OCI-LY3 (cell line): ENCODE measurements at regions not wholly inside any gene's neighbourhood (a gene's known extent, or its start where the extent isn't known, plus 50 kb on each side); places are given as distances from the start of the nearest gene placed in this dataset.

Experiments
- H2AFZ ChIP-seq: fragments of 200-600, 300-600 bp; shearing (Covaris generic); 2 replicates; pipeline ENCODE4 v1.6.0; 2014; ENCODE audit warnings: antibody characterized with exemption, low read depth, low read length
- H3K27ac ChIP-seq: fragments of 200-600, 300-600 bp; sonication (generic); 2 replicates; pipeline ENCODE4 v1.5.1; 2014; ENCODE audit warnings: mild to moderate bottlenecking, low read length, moderate library complexity, mixed read lengths
- H3K27me3 ChIP-seq: fragments of 200-600, 300-600 bp; sonication (generic); 2 replicates; pipeline ENCODE4 v1.6.1; 2014; ENCODE audit warnings: low read depth, low read length, mixed read lengths
- H3K36me3 ChIP-seq: fragments of 200-600, 300-600 bp; sonication (generic); replicated peaks from 2 replicates; pipeline ENCODE3; 2014; ENCODE audit warnings: low read depth, low read length, mixed read lengths
- H3K4me1 ChIP-seq: fragments of 300-600, 200-600 bp; sonication (generic); 2 replicates; pipeline ENCODE4 v1.6.1; 2014; ENCODE audit warnings: low read length, mixed read lengths
- H3K4me2 ChIP-seq: fragments of 200-600, 300-600 bp; sonication (generic); 2 replicates; pipeline ENCODE4 v1.6.1; 2014; ENCODE audit warnings: low read length, mixed read lengths
- H3K4me3 ChIP-seq: fragments of 300-600, 200-600 bp; sonication (generic); 2 replicates; pipeline ENCODE4 v1.5.1; 2014; ENCODE audit warnings: antibody characterized with exemption, mild to moderate bottlenecking, low read length, moderate library complexity
- H3K79me2 ChIP-seq: fragments of 300-600, 200-600 bp; shearing (Covaris generic); 2 replicates; pipeline ENCODE4 v1.6.1; 2014; ENCODE audit warnings: mild to moderate bottlenecking, low read length, mixed read lengths
- H3K9ac ChIP-seq: fragments of 300-600, 200-600 bp; shearing (Covaris generic); 2 replicates; pipeline ENCODE4 v1.6.0; 2014; ENCODE audit warnings: mild to moderate bottlenecking, low read length, moderate library complexity
- H3K9me3 ChIP-seq: fragments of 200-600, 300-600 bp; shearing (Covaris generic); 2 replicates; pipeline ENCODE4 v1.6.1; 2014; ENCODE audit warnings: low read length, mixed read lengths; ENCODE audit not compliant: insufficient read depth
- H4K20me1 ChIP-seq: fragments of 200-600, 300-600 bp; sonication (generic); 2 replicates; pipeline ENCODE4 v1.6.1; 2016; ENCODE audit warnings: low read length, mixed read lengths; ENCODE audit not compliant: insufficient read depth
- EZH2phosphoT487 ChIP-seq: fragments of 200-600 bp; shearing (Covaris generic); IDR thresholded peaks from 2 replicates; pipeline ENCODE4 v1.6.1; 2018; ENCODE audit warnings: antibody characterized with exemption, mixed run types, low read depth
- TF ChIP-seq, protein P1 (sequence below): fragments of 200-600, 300-600 bp; sonication (generic); IDR thresholded peaks from 2 replicates; pipeline ENCODE4 v1.5.1; 2014; ENCODE audit warnings: antibody characterized with exemption, low read length, low read depth

DNA sequence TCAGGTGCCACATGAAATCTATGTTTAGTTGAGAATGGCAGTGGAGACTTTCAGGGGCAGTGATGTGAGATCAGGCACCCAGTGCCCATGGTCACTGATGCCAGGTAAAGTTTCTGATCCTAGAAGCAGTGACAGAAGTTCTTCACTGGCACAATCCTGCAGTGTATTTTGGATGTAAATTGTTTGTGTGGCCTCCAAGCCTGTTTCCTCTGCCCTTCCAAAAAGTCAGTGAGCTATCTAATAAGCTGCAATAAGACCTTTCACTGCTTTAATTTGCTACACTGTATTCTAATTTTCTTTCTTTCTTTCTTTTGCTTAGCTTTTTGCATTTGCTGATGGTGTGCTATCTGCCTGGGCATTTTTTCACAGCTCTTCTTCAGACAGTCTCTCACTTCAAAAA, 1348.6 kb downstream of the ADGRL3 start:
- no peak overlapping the region for H2AFZ ChIP-seq
- no peak overlapping the region for H3K9ac ChIP-seq
- no peaks in the 10 kb centered on the region for H3K27me3 ChIP-seq
- no peaks in the 10 kb centered on the region for H4K20me1 ChIP-seq
- no peak overlapping the region for H3K4me3 ChIP-seq
- no peak overlapping the region for H3K4me2 ChIP-seq
- no peaks in the 10 kb centered on the region for H3K9me3 ChIP-seq
- TF ChIP-seq, protein P1, sequence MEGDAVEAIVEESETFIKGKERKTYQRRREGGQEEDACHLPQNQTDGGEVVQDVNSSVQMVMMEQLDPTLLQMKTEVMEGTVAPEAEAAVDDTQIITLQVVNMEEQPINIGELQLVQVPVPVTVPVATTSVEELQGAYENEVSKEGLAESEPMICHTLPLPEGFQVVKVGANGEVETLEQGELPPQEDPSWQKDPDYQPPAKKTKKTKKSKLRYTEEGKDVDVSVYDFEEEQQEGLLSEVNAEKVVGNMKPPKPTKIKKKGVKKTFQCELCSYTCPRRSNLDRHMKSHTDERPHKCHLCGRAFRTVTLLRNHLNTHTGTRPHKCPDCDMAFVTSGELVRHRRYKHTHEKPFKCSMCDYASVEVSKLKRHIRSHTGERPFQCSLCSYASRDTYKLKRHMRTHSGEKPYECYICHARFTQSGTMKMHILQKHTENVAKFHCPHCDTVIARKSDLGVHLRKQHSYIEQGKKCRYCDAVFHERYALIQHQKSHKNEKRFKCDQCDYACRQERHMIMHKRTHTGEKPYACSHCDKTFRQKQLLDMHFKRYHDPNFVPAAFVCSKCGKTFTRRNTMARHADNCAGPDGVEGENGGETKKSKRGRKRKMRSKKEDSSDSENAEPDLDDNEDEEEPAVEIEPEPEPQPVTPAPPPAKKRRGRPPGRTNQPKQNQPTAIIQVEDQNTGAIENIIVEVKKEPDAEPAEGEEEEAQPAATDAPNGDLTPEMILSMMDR: no peak
- TF ChIP-seq EZH2phosphoT487: no peak
- H3K27ac ChIP-seq: no peak overlapping the region
- H3K36me3 ChIP-seq: no peaks in the 10 kb centered on the region
- H3K4me1 ChIP-seq: no peaks in the 10 kb centered on the region
- no peaks in the 10 kb centered on the region for H3K79me2 ChIP-seq

DNA sequence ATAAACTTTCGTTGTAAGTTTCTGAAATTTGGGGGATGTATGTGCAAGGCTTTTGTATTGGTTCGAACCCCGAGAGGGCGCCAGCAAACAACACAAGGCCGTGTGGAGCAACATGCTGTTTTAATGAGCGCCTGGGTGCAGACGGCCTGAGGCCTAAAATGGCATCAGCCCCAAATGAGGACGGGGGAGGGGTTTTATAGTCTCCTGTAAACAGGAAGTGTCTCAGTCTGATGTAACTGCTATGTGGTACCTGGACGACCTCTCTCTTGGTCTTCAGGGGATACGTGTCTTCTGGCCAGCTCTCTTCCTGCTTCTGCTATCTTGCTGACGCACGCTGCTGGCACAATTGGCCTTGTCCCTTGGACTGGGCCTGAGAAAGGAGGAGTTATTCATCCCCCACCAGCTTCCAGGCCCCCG, 1348.0 kb downstream of the ADGRL3 start:
- no peaks in the 10 kb centered on the region for H3K79me2 ChIP-seq
- no peaks in the 10 kb centered on the region for H3K9me3 ChIP-seq
- no peak overlapping the region for H2AFZ ChIP-seq
- no peak overlapping the region for H3K9ac ChIP-seq
- no peaks in the 10 kb centered on the region for H3K27me3 ChIP-seq
- H3K4me2 ChIP-seq: no peak overlapping the region
- H3K36me3 ChIP-seq: no peaks in the 10 kb centered on the region
- TF ChIP-seq EZH2phosphoT487: no peak
- TF ChIP-seq, protein P1: no peak
- no peak overlapping the region for H3K4me3 ChIP-seq
- no peaks in the 10 kb centered on the region for H3K4me1 ChIP-seq
- no peak overlapping the region for H3K27ac ChIP-seq
- no peaks in the 10 kb centered on the region for H4K20me1 ChIP-seq

DNA sequence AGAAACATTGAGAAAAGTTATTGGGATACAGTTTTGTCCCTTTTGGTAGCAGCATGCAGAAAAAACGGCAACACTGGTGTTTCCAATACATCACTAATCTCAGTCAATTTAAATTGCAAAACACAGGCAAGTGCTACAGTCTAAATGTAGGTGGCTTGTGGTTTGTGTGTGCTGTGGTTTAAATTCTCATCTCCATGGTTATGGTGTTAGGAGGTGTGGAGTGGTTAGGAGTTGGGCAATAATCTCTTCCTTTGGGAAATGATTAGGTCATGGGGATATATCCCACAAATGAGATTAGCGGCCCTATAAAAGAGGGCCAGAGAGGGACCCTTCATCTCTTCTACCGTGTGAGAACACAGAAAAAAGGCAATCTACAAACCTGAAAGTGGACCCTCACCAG, 1344.3 kb downstream of the ADGRL3 start:
- Histone ChIP-seq H3K9ac (no peak overlapping the region), H3K27me3 (no peaks in the 10 kb centered on the region), H3K4me2 (no peak overlapping the region)

DNA sequence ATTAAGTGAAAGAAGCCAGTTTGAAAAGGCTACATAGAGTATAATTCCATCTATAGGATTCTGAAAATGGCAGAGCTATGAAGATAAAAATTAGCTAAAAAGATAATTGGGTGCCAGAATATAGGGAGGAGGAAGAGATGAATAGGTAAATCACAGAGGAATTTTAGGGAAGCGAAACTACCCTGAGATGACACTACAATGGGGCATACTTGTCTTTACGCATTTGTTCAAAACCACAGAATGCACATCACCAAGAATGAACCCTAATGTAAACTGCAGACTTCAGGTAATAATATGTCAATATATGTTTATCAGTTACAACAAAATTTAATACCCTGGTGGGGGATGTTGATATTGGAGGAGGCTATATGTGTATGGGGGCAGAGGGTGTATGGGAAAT, 1342.9 kb downstream of the ADGRL3 start:
- Histone ChIP-seq H3K27ac (no peak overlapping the region), H3K9ac (no peak overlapping the region), H3K27me3 (no peaks in the 10 kb centered on the region), H3K4me3 (no peak overlapping the region), H4K20me1 (no peaks in the 10 kb centered on the region), H3K79me2 (no peaks in the 10 kb centered on the region), H3K36me3 (no peaks in the 10 kb centered on the region), H3K4me2 (no peak overlapping the region), H2AFZ (no peak overlapping the region), H3K9me3 (no peaks in the 10 kb centered on the region), H3K4me1 (no peaks in the 10 kb centered on the region)
- no peak for TF ChIP-seq EZH2phosphoT487
- TF ChIP-seq, protein P1: no peak

More for the DNA sequence above, 1344.3 kb downstream of the ADGRL3 start:
- no peaks in the 10 kb centered on the region for H4K20me1 ChIP-seq
- TF ChIP-seq, protein P1: no peak
- TF ChIP-seq EZH2phosphoT487: no peak
- no peaks in the 10 kb centered on the region for H3K9me3 ChIP-seq
- no peak overlapping the region for H3K27ac ChIP-seq
- no peak overlapping the region; the same call in 1 of the 2 replicates for H2AFZ ChIP-seq
- H3K79me2 ChIP-seq: no peaks in the 10 kb centered on the region
- no peaks in the 10 kb centered on the region for H3K36me3 ChIP-seq
- no peak overlapping the region for H3K4me3 ChIP-seq
- H3K4me1 ChIP-seq: no peaks in the 10 kb centered on the region
